Kidney epithelial cell (primary cell): ENCODE measurements at regions not wholly inside any gene's neighbourhood (a gene's known extent, or its start where the extent isn't known, plus 50 kb on each side); places are given as distances from the start of the nearest gene placed in this dataset.

ENCODE experiments used
- DNase-seq: peaks from one replicate; pipeline ENCODE4 v3.0.0-alpha.2; 2010; ENCODE audit warnings: low read depth
- H3K27me3 ChIP-seq: 2 replicates; pipeline ENCODE4 v1.6.0; 2011; ENCODE audit warnings: low read length; ENCODE audit not compliant: control insufficient read depth, insufficient read depth
- H3K36me3 ChIP-seq: 2 replicates; pipeline ENCODE4 v1.5.1; 2011; ENCODE audit warnings: low read length; ENCODE audit not compliant: control insufficient read depth, insufficient read depth
- H3K4me3 ChIP-seq: 2 replicates; pipeline ENCODE4 v1.5.1; 2011; ENCODE audit warnings: low read depth, mild to moderate bottlenecking, control low read depth, low read length
- CTCF ChIP-seq: IDR thresholded peaks from 2 replicates; pipeline ENCODE4 v1.5.1; 2011; ENCODE audit warnings: mild to moderate bottlenecking, moderate library complexity, low read length, control low read depth, inconsistent platforms; ENCODE audit not compliant: insufficient read depth, poor library complexity, severe bottlenecking

GRCh38 chr11:122353561-122353960 is 237.5 kb upstream of the BLID start:
- DNase-seq: no peak
- H3K36me3 ChIP-seq: no peaks in the 10 kb centered on the region
- no peak for TF ChIP-seq CTCF
- H3K4me3 ChIP-seq: no peak overlapping the region
- H3K27me3 ChIP-seq: no peaks in the 10 kb centered on the region

DNA sequence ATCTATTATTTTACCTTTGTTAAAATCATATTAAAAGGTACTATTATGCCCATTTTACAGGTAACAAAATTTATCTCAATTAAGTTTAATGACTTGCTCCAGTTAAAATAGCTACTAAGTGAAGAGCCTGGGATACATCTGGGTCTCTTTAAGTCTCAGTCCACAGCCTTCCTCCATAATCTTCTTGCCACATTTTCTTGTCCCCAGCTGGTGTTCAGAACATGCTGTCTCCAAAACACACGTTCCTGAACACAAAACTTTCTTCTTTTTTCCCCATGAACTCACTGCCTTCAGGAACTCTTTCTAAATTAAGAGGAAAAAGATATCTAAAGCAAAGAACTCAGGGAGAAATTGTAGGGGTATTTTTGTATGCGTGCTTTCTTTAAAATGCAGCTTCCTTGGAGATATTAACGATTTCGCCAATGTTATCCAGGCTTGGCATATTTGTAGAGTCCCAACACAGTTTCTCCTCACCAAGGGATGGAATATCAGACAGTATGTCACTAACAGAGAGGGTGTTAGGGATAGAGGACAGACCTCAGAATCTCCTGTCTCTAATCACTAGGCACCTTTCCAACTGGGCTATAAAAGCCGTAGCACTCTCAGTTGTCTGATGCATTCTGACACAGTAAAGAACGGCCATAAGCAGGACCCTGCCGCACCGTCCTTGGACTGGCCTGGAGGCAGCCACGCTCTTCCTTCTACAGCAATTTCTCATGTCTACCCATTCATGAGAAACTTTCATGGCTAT is 232.8 kb upstream of the BLID start:
- Histone ChIP-seq H3K36me3 (no peaks in the 10 kb centered on the region), H3K27me3 (no peaks in the 10 kb centered on the region), H3K4me3 (no peak overlapping the region)
- no peak for TF ChIP-seq CTCF
- no peak for DNase-seq

DNA sequence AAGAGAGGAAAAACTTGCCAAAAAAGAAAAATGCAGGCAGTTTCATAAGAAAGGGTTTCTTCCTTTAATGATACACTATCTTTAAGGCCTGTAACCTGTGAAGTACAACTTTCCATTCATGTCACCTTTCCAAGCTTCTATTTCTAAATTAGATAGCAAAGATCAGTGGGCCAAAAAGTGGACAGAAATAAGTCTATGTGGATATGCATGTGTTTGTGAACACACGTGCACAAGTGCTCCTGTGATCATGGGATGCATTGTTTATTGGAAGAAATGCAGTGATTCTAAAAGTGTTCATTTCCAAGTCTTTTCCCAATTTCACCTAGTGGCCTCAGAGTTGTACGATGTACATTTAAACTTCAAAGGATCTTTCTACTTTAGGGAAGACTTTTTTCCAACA is 230.0 kb upstream of the BLID start:
- H3K27me3 ChIP-seq: no peaks in the 10 kb centered on the region
- no peak for DNase-seq
- TF ChIP-seq CTCF: no peak

GRCh38 chr11:122345586-122345985 is 229.6 kb upstream of the BLID start:
- TF ChIP-seq CTCF: no peak
- H3K4me3 ChIP-seq: no peak overlapping the region

More for the DNA sequence above, 230.0 kb upstream of the BLID start:
- H3K36me3 ChIP-seq: no peaks in the 10 kb centered on the region
- H3K4me3 ChIP-seq: no peak overlapping the region

DNA sequence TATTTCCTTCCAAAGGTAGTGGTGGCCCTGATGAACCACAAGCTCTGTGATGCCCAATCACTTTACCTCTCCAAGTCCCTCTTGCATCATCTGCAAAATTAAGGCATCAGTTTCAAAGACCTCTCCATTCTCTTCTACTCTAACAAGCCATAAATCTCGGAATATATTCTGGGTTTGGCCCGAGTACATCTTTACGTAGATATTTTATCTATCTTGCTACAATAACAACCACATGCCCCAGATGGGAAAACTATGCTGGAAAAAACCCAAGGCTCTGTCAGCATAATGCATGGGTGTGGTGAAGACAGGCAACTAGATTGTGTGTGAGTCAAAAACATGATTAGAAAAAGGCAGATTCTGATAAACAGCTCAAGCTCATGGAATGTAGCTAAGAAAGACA is 228.2 kb upstream of the BLID start:
- Histone ChIP-seq H3K36me3 (no peaks in the 10 kb centered on the region), H3K27me3 (no peaks in the 10 kb centered on the region), H3K4me3 (no peak overlapping the region)
- no peak for TF ChIP-seq CTCF
- DNase-seq: no peak

More at GRCh38 chr11:122345586-122345985, 229.6 kb upstream of the BLID start:
- DNase-seq: no peak
- Histone ChIP-seq H3K36me3 (no peaks in the 10 kb centered on the region), H3K27me3 (no peaks in the 10 kb centered on the region)

DNA sequence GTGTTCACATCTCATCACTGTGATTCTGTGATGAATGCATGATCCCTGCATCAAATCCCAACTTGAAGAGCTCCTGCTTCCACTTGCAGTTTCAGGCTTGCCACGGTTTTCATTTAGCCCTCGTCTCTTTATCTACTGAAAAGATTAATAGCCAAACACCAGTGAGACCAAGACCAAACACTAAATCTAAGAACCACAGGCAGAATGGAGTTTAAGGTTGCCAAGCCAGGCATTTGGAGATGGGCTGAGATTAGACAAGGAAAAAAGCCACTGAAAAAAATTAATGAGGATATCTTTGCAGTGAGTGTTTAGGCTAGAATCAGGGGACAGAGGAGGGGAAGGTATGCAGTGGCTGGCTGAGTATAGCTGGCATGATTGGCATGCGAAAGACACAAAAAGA is 227.2 kb upstream of the BLID start:
- Histone ChIP-seq H3K4me3 (no peak overlapping the region), H3K36me3 (no peaks in the 10 kb centered on the region), H3K27me3 (no peaks in the 10 kb centered on the region)
- TF ChIP-seq CTCF: no peak
- DNase-seq: no peak
